ENCODE measurements at regions not wholly inside any gene's neighbourhood (a gene's known extent, or its start where the extent isn't known, plus 50 kb on each side); places are given as distances from the start of the nearest gene placed in this dataset.

- TF ChIP-seq CTCF (IDR thresholded peaks at IDR 0.05) (no peak), ZNF671 (CRISPR knock-in tag; IDR thresholded peaks at IDR 0.05) (no peak), SMAD3 (CRISPR knock-in tag; IDR thresholded peaks at IDR 0.05; ENCODE audit: borderline replicate concordance) (no peak), FOXJ3 (CRISPR knock-in tag; IDR thresholded peaks at IDR 0.05; ENCODE audit: borderline replicate concordance) (no peak), FOXP4 (CRISPR knock-in tag; IDR thresholded peaks at IDR 0.05) (no peak), USF2 (CRISPR knock-in tag; IDR thresholded peaks at IDR 0.05) (no peak), USF1 (CRISPR knock-in tag; IDR thresholded peaks at IDR 0.05) (no peak), CREB1 (CRISPR knock-in tag; IDR thresholded peaks at IDR 0.05) (no peak), FOXK1 (CRISPR knock-in tag; IDR thresholded peaks at IDR 0.05) (no peak)
Measured at GRCh38 chr11:45463541-45463940, 177.4 kb upstream of the SYT13 start.
